ENCODE measurements at regions not wholly inside any gene's neighbourhood (a gene's known extent, or its start where the extent isn't known, plus 50 kb on each side); places are given as distances from the start of the nearest gene placed in this dataset.

- H3K4me1 Mint-ChIP-seq: no peaks in the 10 kb centered on the region
- TF ChIP-seq, protein P1, sequence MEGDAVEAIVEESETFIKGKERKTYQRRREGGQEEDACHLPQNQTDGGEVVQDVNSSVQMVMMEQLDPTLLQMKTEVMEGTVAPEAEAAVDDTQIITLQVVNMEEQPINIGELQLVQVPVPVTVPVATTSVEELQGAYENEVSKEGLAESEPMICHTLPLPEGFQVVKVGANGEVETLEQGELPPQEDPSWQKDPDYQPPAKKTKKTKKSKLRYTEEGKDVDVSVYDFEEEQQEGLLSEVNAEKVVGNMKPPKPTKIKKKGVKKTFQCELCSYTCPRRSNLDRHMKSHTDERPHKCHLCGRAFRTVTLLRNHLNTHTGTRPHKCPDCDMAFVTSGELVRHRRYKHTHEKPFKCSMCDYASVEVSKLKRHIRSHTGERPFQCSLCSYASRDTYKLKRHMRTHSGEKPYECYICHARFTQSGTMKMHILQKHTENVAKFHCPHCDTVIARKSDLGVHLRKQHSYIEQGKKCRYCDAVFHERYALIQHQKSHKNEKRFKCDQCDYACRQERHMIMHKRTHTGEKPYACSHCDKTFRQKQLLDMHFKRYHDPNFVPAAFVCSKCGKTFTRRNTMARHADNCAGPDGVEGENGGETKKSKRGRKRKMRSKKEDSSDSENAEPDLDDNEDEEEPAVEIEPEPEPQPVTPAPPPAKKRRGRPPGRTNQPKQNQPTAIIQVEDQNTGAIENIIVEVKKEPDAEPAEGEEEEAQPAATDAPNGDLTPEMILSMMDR (conservative IDR thresholded peaks at IDR 0.05): no peak
- no peak overlapping the region for H3K9ac ChIP-seq (ENCODE audit: extremely low read depth, low read length, poor library complexity, severe bottlenecking)
- no peak overlapping the region for H3K4me3 Mint-ChIP-seq
- H3K27ac Mint-ChIP-seq: no peak overlapping the region
- no peak overlapping the region for H3K4me3 ChIP-seq (ENCODE audit: low read length)
- DNase-seq: no peak
- H3K27me3 ChIP-seq (ENCODE audit: control insufficient read depth, insufficient read depth, low read length, poor library complexity, severe bottlenecking): peaks cover 2% of the 10 kb centered on the region
- H3K9me3 Mint-ChIP-seq: no peaks in the 10 kb centered on the region
- H3K4me1 ChIP-seq (ENCODE audit: control insufficient read depth, insufficient read depth, low read length): no peaks in the 10 kb centered on the region
- H3K36me3 ChIP-seq (ENCODE audit: control insufficient read depth, insufficient read depth, low read length): no peaks in the 10 kb centered on the region
- WGBS, 2 experiments (ENCODE audit: insufficient coverage in 1 of 2, insufficient read length in 1 of 2): 94 to 95% methylated on average over 3 to 5 of the region's 5 CpGs
- peaks cover 8% of the 10 kb centered on the region for H3K27me3 Mint-ChIP-seq (ENCODE audit: insufficient read depth)
- H3K9me3 ChIP-seq (ENCODE audit: control insufficient read depth, low read length): no peaks in the 10 kb centered on the region
- no peaks in the 10 kb centered on the region for H3K36me3 Mint-ChIP-seq (ENCODE audit: low read depth)
- no peak overlapping the region for H3K27ac ChIP-seq (ENCODE audit: low read depth, low read length)
These were observed 70.9 kb downstream of the NAV1 start for GRCh38 chr1:201609661-201610318.

DNA sequence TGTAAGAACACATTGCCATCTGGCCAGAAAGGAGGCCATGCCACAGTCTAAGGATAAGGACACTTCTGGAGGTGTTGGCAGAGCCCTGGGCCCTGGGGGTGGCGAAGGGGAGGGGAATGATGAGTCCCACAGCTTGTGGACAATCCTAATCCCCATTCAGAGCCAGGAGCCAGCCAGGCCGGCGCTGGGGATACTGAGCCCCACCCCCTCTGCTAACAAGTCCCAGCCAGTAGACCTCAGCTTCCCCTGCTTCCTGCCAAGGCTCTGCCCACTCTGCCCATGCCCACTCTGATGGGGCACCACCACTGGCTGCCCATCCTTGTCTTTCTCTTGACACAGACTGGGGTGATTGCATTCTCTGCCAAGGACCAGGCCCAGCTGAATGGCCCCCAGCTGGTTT is 71.9 kb downstream of the NAV1 start:
- no peaks in the 10 kb centered on the region for H3K36me3 ChIP-seq (ENCODE audit: control insufficient read depth, insufficient read depth, low read length)
- no peak overlapping the region for H3K4me3 ChIP-seq (ENCODE audit: low read length)
- Mint-ChIP-seq H3K27ac (no peak overlapping the region), H3K9me3 (no peaks in the 10 kb centered on the region), H3K27me3 (ENCODE audit: insufficient read depth) (peaks cover 12% of the 10 kb centered on the region), H3K4me3 (no peak overlapping the region), H3K36me3 (ENCODE audit: low read depth) (no peaks in the 10 kb centered on the region), H3K4me1 (no peaks in the 10 kb centered on the region)
- H3K9me3 ChIP-seq (ENCODE audit: control insufficient read depth, low read length): no peaks in the 10 kb centered on the region
- no peaks in the 10 kb centered on the region for H3K4me1 ChIP-seq (ENCODE audit: control insufficient read depth, insufficient read depth, low read length)
- WGBS, 2 experiments (ENCODE audit: insufficient coverage in 1 of 2, insufficient read length in 1 of 2): 71% methylated on average over 3 of the region's 3 CpGs; no CpG with 5 or more reads in 1 of the 2 experiments
- H3K27me3 ChIP-seq (ENCODE audit: control insufficient read depth, insufficient read depth, low read length, poor library complexity, severe bottlenecking): peaks cover 5% of the 10 kb centered on the region
- no peak overlapping the region for H3K9ac ChIP-seq (ENCODE audit: extremely low read depth, low read length, poor library complexity, severe bottlenecking)
- H3K27ac ChIP-seq (ENCODE audit: low read depth, low read length): no peak overlapping the region
- no peak for DNase-seq
- TF ChIP-seq, protein P1 (conservative IDR thresholded peaks at IDR 0.05): no peak

DNA sequence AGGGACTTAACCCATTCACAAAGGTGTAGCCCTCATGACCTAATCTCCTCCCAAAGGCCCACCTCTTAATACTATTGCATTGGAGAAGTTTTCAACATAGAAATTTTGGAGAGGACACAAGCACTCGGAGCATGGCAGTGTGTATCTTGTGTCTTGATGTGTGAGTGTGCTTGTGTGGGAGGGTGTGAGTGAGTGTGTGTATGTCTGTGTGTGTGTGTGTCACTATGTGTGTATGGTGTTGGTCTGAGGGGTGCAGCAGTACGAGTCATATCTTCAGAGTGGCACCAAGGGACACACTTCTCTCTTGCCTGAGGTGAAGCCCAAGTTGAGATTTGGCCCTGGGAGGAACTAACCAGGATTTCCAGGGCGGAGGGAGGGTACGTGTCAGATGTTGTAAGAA is 73.7 kb downstream of the NAV1 start:
- Mint-ChIP-seq H3K9me3 (no peaks in the 10 kb centered on the region), H3K36me3 (ENCODE audit: low read depth) (no peaks in the 10 kb centered on the region), H3K4me1 (peaks cover 1% of the 10 kb centered on the region), H3K27ac (no peak overlapping the region), H3K4me3 (no peak overlapping the region), H3K27me3 (ENCODE audit: insufficient read depth) (peaks cover 17% of the 10 kb centered on the region)
- no peaks in the 10 kb centered on the region for H3K9me3 ChIP-seq (ENCODE audit: control insufficient read depth, low read length)
- TF ChIP-seq, protein P1 (conservative IDR thresholded peaks at IDR 0.05): no peak
- no peak overlapping the region for H3K4me3 ChIP-seq (ENCODE audit: low read length)
- no peaks in the 10 kb centered on the region for H3K36me3 ChIP-seq (ENCODE audit: control insufficient read depth, insufficient read depth, low read length)
- H3K27me3 ChIP-seq (ENCODE audit: control insufficient read depth, insufficient read depth, low read length, poor library complexity, severe bottlenecking): peaks cover 5% of the 10 kb centered on the region
- H3K27ac ChIP-seq (ENCODE audit: low read depth, low read length): no peak overlapping the region
- H3K9ac ChIP-seq (ENCODE audit: extremely low read depth, low read length, poor library complexity, severe bottlenecking): no peak overlapping the region
- WGBS, 2 experiments (ENCODE audit: insufficient coverage in 1 of 2, insufficient read length in 1 of 2): 91 to 97% methylated on average over 4 of the region's 4 CpGs
- DNase-seq: no peak
- no peaks in the 10 kb centered on the region for H3K4me1 ChIP-seq (ENCODE audit: control insufficient read depth, insufficient read depth, low read length)
